Activated CD8-positive, alpha-beta memory T cell treated with anti-CD3 and anti-CD28 coated beads for 36 hours (primary cell): ENCODE measurements at regions not wholly inside any gene's neighbourhood (a gene's known extent, or its start where the extent isn't known, plus 50 kb on each side); places are given as distances from the start of the nearest gene placed in this dataset.
"Not testable (repeated sequence)": the region's sequence is repeated elsewhere in the genome, so short reads cannot be mapped to it uniquely, and the experiment has no call there.

Experiments
- CTCF ChIA-PET: fragments of 350-600 bp; sonication (Branson Sonifier 250); formaldehyde crosslinking; loops from one replicate; lab custom pipeline; 2021; ENCODE audit warnings: antibody characterized with exemption; lab: Charles Lee
- POLR2A ChIA-PET: fragments of 350-600 bp; sonication (Branson Sonifier 250); formaldehyde crosslinking; loops from one replicate; lab custom pipeline; 2021; ENCODE audit warnings: antibody characterized with exemption; lab: Charles Lee

DNA sequence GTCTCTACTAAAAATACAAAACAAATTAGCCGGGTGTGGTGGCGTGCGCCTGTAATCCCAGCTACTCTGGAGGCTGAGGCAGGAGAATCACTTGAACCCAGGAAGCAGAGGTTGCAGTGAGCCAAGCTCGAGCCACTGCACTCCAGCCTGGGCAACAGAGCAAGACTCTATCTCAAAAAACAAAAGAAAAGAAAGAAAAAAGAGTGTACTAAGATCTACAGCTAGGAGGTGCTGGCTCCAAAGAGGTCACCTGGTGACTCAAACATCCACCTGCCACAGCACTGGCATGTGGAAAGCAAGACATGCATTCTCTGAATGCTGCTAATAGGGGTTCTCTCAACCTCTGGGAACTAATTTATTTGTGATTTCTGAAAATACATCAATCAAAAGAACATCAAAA lies 167.5 kb upstream of the MARCKS start:
- POLR2A ChIA-PET, CTCF ChIA-PET: not testable (repeated sequence)

GRCh38 chr6:113690281-113691259 lies 166.6 kb upstream of the MARCKS start:
- POLR2A ChIA-PET, result no interaction called here

DNA sequence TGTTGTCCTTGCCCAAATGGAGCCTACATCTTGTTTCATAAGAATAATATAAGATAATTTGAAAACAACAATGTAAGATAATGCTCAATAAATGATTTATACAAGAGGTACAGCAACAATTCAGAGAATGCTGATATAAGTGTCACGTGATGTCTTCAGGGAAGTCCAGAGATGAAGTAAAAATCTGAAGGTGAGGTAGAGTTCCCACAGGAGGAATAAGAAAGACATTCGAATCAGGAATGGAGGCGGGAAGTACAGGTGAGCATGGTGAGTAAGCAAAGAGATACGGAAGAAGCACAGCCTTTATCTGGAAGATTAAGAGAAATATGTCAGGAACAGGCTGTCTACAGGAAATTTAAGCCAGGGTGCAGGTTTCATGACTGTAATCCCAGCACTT lies 165.9 kb upstream of the MARCKS start:
- CTCF ChIA-PET, result no interaction called here
- POLR2A ChIA-PET, result no interaction called here

More at GRCh38 chr6:113690281-113691259, 166.6 kb upstream of the MARCKS start:
- CTCF ChIA-PET, result no interaction called here

DNA sequence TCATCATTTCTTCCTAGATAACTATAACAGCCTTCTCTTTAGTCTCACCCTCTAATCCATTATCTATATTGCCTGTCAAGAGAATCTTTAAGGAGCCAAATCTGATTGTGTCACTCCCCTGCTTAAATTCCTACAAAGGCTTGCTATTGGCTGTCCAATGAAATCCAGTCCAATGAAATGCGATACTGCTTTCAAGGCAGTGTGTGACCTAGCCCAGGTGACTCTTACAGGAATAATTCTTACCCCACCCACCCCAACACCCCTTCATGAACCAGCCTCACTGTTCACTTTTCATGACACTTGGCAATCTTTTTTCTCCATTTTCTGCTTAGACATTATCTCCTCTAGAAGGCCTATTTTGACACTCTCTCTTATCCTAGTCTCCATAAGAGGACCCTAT lies 163.3 kb upstream of the MARCKS start:
- CTCF ChIA-PET, result no interaction called here

DNA sequence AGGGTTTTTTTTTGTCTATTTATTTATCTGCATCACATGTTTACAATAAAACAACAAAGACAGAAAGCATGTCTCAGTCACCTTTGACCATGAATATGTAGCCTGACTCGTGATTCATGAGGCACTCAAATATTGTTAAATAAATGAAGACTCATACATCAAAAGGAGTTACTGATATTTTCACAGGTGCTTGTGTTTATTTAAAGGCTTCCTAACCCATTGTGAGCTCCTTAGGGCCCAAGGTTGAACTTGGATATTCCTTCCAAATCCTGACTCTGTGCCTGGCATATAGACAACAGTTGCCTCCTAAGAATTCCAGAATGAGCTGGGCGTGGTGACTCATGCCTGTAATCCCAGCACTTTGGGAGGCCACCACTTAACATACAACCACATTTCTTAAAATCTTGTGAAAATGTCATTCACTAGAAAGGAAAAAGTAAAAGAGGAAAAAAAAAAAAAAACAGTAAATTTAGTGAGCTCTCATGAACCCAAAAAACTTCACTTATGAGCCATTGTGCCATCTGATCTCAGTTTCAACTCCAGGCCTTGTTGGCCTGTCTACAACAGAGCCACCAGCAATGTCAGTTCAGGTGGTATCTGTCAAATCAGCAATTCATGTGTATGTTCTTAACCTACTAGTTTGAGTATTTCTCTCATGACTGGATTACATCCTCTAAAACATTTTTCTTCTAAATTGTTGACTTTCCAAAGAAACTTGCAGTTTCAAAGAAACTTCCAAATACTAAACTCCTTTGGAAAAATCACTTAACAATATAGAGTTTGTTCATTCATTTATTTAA lies 162.7 kb upstream of the MARCKS start:
- ChIA-PET CTCF (interaction anchor here (0.6 kb wide), 1 partner anchor 691 kb away, joined by 3 read pairs; no protein-coding TSS in a partner anchor), POLR2A (no interaction called here)

More for the DNA sequence above, 163.3 kb upstream of the MARCKS start:
- POLR2A ChIA-PET, result no interaction called here

- ChIA-PET CTCF (no interaction called here), POLR2A (no interaction called here)
Measured at GRCh38 chr6:113695516-113695915, 161.6 kb upstream of the MARCKS start.

DNA sequence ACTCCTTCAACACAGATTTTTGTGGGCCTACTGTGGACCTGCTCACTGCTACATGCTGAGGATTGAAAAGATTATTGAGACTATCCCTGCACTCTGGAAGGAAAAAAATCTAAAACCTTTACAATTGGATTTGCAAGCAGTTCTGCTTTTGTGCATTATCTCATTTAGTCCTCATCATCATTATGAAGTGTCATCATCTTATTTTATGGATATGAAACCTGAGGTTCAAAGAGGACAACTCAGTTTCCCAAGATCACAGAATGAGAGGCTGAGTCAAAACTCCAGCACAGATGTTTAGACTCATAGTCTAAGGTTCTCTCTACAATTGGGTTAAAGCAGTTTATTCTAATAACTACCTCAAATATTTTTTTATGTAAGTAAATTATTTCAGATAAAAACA lies 160.2 kb upstream of the MARCKS start:
- ChIA-PET CTCF (no interaction called here), POLR2A (no interaction called here)

DNA sequence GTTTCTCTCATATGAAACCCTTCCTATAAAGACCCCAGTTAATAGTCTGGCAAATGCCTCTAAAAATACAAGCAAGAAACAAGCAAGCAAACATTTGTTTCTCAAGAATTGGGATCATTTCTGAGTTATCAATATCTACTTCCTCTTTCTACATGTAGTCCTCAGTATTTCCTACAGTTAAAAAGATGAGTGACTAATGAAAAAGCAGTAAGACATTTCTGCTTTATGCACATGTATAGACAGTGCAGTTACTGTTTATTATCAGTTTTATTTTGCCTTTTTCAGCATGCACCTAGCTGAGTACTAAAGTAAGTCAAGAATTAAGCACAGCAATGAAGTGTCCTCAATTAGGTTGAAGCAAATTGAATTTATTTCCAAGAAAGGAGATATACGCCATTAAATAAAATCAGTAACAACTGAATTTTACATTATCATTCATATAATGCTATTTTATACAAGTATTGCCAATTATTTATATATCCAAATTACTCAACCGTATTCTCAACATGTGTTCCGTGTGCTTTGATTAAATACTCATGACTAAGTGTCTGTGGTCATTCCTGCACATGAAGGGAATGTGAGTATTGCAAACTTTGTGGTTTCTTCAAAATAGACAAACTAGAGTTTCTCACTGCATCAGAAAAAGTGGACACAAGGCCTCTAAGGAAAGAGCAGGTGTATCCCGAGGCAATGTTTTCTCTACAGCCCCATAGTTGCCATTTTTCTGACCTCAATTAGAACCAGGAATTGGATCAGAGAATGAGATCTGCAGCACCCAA lies 159.3 kb upstream of the MARCKS start:
- CTCF ChIA-PET, result no interaction called here
- POLR2A ChIA-PET, result no interaction called here

- POLR2A ChIA-PET, result no interaction called here
- CTCF ChIA-PET, result no interaction called here
Measured at GRCh38 chr6:113699239-113699638, 157.9 kb upstream of the MARCKS start.

DNA sequence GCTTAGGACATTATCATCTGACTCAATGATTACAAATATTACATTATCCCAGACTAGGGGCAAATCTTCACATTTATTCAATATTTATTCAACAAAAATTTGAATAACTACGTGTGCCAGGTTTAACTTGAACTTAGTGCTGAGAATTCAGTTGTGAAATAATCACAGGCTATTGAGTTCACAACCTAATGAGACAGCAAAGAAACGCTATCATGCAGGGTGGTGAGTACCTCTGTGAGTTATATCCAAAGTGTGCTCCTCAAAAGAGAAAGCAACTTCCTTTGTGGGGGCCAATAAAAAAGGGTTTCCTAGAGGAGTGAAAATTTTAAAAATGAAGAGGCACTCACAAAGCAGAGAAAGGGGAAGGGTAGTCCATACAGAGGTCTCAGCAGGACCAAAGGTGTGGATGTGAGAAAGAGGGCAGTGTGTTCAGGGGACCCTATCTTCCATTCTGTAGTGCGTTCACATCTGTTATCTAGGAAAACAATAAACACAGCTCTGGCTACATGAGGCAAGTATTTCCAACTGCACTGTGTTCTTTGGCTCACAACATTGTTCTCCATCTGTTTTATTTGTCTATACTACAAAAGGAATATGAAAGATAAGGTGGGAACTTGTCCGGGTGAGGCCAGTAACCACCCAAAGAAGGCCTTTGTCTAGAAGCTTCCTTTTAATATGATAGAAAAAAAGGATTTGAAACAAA lies 155.4 kb upstream of the MARCKS start:
- ChIA-PET POLR2A (no interaction called here), CTCF (no interaction called here)

DNA sequence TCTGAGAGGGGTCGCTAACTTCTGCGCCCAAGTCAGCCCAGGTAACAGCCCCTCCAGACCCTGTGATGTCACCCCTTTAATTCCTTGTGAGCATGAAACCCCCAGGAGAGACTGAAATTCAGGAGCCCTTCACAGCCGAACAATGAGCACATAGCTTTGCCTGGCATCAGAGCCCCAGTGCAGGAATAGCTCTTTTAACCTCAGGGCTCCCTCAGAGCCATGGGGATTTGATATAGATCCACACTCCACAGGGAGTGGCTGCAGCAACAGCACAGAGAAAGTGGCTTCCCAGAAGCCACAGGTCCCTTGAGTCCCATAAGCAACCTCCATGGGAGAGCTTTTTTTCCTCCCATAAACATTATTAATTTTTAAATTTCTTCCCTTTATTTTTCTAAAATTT lies 150.0 kb upstream of the MARCKS start:
- POLR2A ChIA-PET, result no interaction called here
- CTCF ChIA-PET, result no interaction called here

GRCh38 chr6:113709936-113710509 lies 147.1 kb upstream of the MARCKS start:
- CTCF ChIA-PET, result no interaction called here
- POLR2A ChIA-PET, result interaction anchor here (0.6 kb wide), 1 partner anchor 14 kb away, joined by 7 read pairs; no protein-coding TSS in a partner anchor

GRCh38 chr6:113713665-113714064 lies 143.5 kb upstream of the MARCKS start:
- CTCF ChIA-PET, result no interaction called here
- POLR2A ChIA-PET, result no interaction called here

DNA sequence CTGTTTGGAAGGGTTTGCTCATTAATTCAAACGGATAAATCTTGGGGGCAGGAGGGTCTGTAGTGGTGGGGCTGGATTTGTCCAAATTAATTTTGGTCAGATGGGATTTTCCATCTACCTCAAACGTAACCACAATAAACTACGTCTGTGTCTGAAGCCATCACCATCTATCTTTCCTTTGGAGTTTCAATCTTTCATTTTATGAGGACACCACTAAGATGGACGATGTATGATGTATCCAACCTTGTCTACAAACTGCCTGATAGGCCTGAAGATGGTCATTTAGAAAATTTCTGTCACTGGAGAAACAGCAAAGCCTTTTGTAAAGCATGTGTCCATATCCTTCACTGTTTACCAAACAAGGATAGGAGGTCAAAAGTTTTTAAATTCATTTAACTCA lies 138.6 kb upstream of the MARCKS start:
- CTCF ChIA-PET, result no interaction called here
- POLR2A ChIA-PET, result no interaction called here

GRCh38 chr6:113719064-113719463 lies 138.1 kb upstream of the MARCKS start:
- ChIA-PET CTCF (no interaction called here), POLR2A (no interaction called here)

- CTCF ChIA-PET, result no interaction called here
- POLR2A ChIA-PET, result no interaction called here
Measured at GRCh38 chr6:113719545-113719944, 137.6 kb upstream of the MARCKS start.

DNA sequence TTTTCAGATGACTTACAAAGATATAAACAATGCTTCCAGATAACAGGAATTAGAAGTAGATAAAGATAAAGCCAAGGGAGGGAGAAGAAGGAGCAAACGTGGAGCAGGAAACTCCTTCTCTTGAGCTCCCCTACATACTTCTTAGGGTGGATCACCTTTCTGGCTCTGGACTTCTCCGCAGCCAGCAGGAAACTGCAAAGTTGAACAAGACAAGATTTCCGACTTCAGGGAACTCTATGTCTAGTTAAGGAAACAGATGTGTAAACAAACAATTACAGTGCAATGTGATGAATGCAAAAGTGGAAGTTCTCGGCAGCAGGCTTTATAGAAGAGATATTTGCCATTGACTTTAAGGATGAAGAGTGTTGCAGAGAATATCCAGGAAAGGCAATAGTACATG lies 134.0 kb upstream of the MARCKS start:
- CTCF ChIA-PET, result no interaction called here
- POLR2A ChIA-PET, result no interaction called here

- POLR2A ChIA-PET, CTCF ChIA-PET: not testable (repeated sequence)
Measured at GRCh38 chr6:113724927-113725326, 132.2 kb upstream of the MARCKS start.

GRCh38 chr6:113731541-113731940 lies 125.6 kb upstream of the MARCKS start:
- CTCF ChIA-PET, result no interaction called here
- POLR2A ChIA-PET, result no interaction called here
